ENCODE measurements at regions not wholly inside any gene's neighbourhood (a gene's known extent, or its start where the extent isn't known, plus 50 kb on each side); places are given as distances from the start of the nearest gene placed in this dataset.

DNA sequence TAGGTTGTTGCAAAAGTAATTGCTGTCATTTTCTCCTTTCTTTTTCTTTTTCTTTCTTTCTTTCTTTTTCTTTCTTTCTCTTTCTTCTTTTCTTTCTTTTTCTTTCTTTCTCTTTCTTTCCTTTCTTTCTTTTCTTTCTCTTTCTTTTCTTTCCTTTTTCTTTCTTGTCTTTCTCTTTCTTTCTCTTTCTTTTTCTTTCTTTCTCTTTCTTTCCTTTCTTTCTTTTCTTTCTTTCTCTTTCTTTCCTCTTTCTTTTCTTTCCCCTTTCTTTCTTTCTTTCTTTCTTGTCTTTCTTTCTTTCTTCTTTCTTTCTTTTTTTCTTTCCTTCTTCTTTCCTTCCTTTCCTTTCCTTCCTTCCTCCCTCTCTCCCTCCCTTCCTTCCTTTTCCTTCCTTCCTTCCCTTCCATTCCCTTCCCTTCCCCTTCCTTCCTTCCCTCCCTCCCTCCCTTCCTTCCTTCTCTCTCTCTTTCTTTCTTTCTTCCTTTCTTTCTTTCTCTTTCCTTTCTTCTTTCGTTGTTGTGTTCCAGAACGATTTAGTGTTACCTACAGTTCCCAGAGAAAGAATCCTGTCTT is 178.9 kb downstream of the RPIA start:
- no peak overlapping the region for H3K4me2 ChIP-seq (ENCODE audit: low read length)
- H3K79me2 ChIP-seq (ENCODE audit: low read length): no peaks in the 10 kb centered on the region
- H3K9me3 ChIP-seq (ENCODE audit: low read length): no peaks in the 10 kb centered on the region
- H3K9me2 ChIP-seq (replicated peaks; ENCODE audit: low read length): no peaks in the 10 kb centered on the region
- no peaks in the 10 kb centered on the region for H3K4me1 ChIP-seq (ENCODE audit: insufficient read depth, low read length)
- no peak overlapping the region for H3K9ac ChIP-seq (ENCODE audit: low read length)
- no peak for TF ChIP-seq EZH2phosphoT487 (IDR thresholded peaks at IDR 0.05; ENCODE audit: borderline replicate concordance, low read length)
- TF ChIP-seq EZH2 (IDR thresholded peaks at IDR 0.05; ENCODE audit: low read length, unreplicated experiment): no peak
- TF ChIP-seq, protein P1, sequence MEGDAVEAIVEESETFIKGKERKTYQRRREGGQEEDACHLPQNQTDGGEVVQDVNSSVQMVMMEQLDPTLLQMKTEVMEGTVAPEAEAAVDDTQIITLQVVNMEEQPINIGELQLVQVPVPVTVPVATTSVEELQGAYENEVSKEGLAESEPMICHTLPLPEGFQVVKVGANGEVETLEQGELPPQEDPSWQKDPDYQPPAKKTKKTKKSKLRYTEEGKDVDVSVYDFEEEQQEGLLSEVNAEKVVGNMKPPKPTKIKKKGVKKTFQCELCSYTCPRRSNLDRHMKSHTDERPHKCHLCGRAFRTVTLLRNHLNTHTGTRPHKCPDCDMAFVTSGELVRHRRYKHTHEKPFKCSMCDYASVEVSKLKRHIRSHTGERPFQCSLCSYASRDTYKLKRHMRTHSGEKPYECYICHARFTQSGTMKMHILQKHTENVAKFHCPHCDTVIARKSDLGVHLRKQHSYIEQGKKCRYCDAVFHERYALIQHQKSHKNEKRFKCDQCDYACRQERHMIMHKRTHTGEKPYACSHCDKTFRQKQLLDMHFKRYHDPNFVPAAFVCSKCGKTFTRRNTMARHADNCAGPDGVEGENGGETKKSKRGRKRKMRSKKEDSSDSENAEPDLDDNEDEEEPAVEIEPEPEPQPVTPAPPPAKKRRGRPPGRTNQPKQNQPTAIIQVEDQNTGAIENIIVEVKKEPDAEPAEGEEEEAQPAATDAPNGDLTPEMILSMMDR (conservative IDR thresholded peaks at IDR 0.05; ENCODE audit: low read depth, low read length): no peak
- DNase-seq (no peak), ATAC-seq (no peak)
- H2AFZ ChIP-seq (ENCODE audit: low read length): no peak overlapping the region
- intact Hi-C loops (cut with micrococcal nuclease): no loop called here
- no peaks in the 10 kb centered on the region for H4K20me1 ChIP-seq (ENCODE audit: low read length)
- ChIA-PET POLR2A (ENCODE audit: unreplicated experiment) (no interaction called here), CTCF (no interaction called here)
- peaks cover 73% of the 10 kb centered on the region for H3K27me3 ChIP-seq (ENCODE audit: low read length)
- H3K27ac ChIP-seq (ENCODE audit: low read length): no peak overlapping the region
- H3F3A ChIP-seq (ENCODE audit: low read length, unreplicated experiment): no peaks in the 10 kb centered on the region
- BruUV-seq (replicated peaks): no TSS peak
- H3K36me3 ChIP-seq (ENCODE audit: low read depth, low read length): no peaks in the 10 kb centered on the region
- no peak overlapping the region for H3K4me3 ChIP-seq (ENCODE audit: low read length)

DNA sequence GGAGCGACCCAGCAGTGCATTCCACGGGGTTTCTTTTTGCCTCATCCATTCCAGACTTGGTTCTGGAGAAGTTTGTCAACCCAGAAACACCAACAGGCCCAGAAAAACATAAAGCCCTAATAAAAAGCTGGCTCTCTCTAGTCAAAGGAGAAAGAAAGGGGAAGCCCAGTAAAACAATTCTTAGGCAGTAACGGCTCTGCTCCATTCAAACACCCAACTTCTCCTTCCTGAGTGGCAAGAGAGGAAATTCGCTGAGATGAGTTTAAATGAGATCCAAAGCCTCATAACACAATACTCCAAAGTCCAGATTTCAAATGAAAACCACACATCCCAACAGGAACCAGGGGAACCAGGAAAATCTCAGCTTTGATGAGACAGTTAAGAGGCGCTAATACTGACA is 179.9 kb downstream of the RPIA start:
- DNase-seq: no peak
- ATAC-seq: no peak
- no TSS peak for BruUV-seq (replicated peaks)
- Histone ChIP-seq H3K27me3 (ENCODE audit: low read length) (peaks cover 73% of the 10 kb centered on the region), H2AFZ (ENCODE audit: low read length) (no peak overlapping the region), H3K9me3 (ENCODE audit: low read length) (no peaks in the 10 kb centered on the region), H3K9me2 (replicated peaks; ENCODE audit: low read length) (no peaks in the 10 kb centered on the region), H3K9ac (ENCODE audit: low read length) (no peak overlapping the region), H3K4me3 (ENCODE audit: low read length) (no peak overlapping the region), H3K4me1 (ENCODE audit: insufficient read depth, low read length) (no peaks in the 10 kb centered on the region), H3K4me2 (ENCODE audit: low read length) (no peak overlapping the region), H3K27ac (ENCODE audit: low read length) (no peak overlapping the region), H3K79me2 (ENCODE audit: low read length) (no peaks in the 10 kb centered on the region), H3K36me3 (ENCODE audit: low read depth, low read length) (no peaks in the 10 kb centered on the region), H4K20me1 (ENCODE audit: low read length) (no peaks in the 10 kb centered on the region), H3F3A (ENCODE audit: low read length, unreplicated experiment) (no peaks in the 10 kb centered on the region)
- TF ChIP-seq EZH2phosphoT487 (IDR thresholded peaks at IDR 0.05; ENCODE audit: borderline replicate concordance, low read length) (no peak), EZH2 (IDR thresholded peaks at IDR 0.05; ENCODE audit: low read length, unreplicated experiment) (no peak)
- TF ChIP-seq, protein P1 (conservative IDR thresholded peaks at IDR 0.05; ENCODE audit: low read depth, low read length): no peak
- CTCF ChIA-PET: no interaction called here
- POLR2A ChIA-PET (ENCODE audit: unreplicated experiment): no interaction called here
- intact Hi-C loops (cut with micrococcal nuclease): no loop called here

DNA sequence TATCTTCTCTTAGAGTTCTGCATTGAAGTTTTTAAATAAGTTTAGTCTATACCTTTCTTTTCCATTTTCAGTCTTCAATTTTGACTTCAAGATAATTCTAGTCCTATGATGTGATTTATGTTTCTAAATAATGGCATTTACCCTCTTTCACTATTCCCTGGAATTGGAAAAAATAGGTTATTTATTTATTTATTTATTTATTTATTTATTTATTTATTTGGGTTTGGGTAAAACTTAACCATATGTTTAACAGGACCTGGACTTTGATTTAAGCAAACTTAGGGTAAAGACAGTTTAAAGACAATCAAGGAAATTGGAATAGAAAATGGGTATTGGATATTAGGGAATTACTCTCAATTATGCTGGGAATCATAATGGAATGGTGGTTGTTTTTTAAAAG is 182.1 kb downstream of the RPIA start:
- Histone ChIP-seq H4K20me1 (ENCODE audit: low read length) (no peaks in the 10 kb centered on the region), H3K9me3 (ENCODE audit: low read length) (no peaks in the 10 kb centered on the region), H3K27ac (ENCODE audit: low read length) (no peak overlapping the region), H2AFZ (ENCODE audit: low read length) (no peak overlapping the region), H3K79me2 (ENCODE audit: low read length) (no peaks in the 10 kb centered on the region), H3K36me3 (ENCODE audit: low read depth, low read length) (no peaks in the 10 kb centered on the region), H3K4me2 (ENCODE audit: low read length) (no peak overlapping the region), H3K9ac (ENCODE audit: low read length) (no peak overlapping the region), H3K4me1 (ENCODE audit: insufficient read depth, low read length) (no peaks in the 10 kb centered on the region), H3K4me3 (ENCODE audit: low read length) (no peak overlapping the region), H3K27me3 (ENCODE audit: low read length) (peaks cover 64% of the 10 kb centered on the region), H3F3A (ENCODE audit: low read length, unreplicated experiment) (no peaks in the 10 kb centered on the region), H3K9me2 (replicated peaks; ENCODE audit: low read length) (no peaks in the 10 kb centered on the region)
- intact Hi-C loops (cut with micrococcal nuclease): loop anchor here (2.0 kb wide), 1 partner anchor 133 kb away; no protein-coding TSS in a partner anchor
- no peak for ATAC-seq
- TF ChIP-seq EZH2 (IDR thresholded peaks at IDR 0.05; ENCODE audit: low read length, unreplicated experiment) (no peak), EZH2phosphoT487 (IDR thresholded peaks at IDR 0.05; ENCODE audit: borderline replicate concordance, low read length) (no peak)
- TF ChIP-seq, protein P1 (conservative IDR thresholded peaks at IDR 0.05; ENCODE audit: low read depth, low read length): no peak
- no peak for DNase-seq
- CTCF ChIA-PET: no interaction called here
- BruUV-seq (replicated peaks): no TSS peak
- POLR2A ChIA-PET (ENCODE audit: unreplicated experiment): no interaction called here
